Stimulated activated CD8-positive, alpha-beta memory T cell treated with anti-CD3 and anti-CD28 coated beads, Interleukin-4, amount 100 ng/mL, for 1 hour (primary cell): ENCODE measurements at regions not wholly inside any gene's neighbourhood (a gene's known extent, or its start where the extent isn't known, plus 50 kb on each side); places are given as distances from the start of the nearest gene placed in this dataset.

Source experiments
- DNase-seq, 2 donors: peaks; one replicate each; pipeline ENCODE4 v3.0.0-alpha.2; 2020; ENCODE audit warnings: low read depth in 2 of 2, low spot score in 1 of 2

- no peak for DNase-seq
These were observed 83.0 kb downstream of the CXCL12 start for GRCh38 chr10:44301781-44302355.

- no peak for DNase-seq
These were observed 83.9 kb downstream of the CXCL12 start for GRCh38 chr10:44300666-44301649.

GRCh38 chr10:44298713-44299112 lies 86.2 kb downstream of the CXCL12 start:
- no peak for DNase-seq

- no peak for DNase-seq
These were observed 86.9 kb downstream of the CXCL12 start for GRCh38 chr10:44297963-44298362.

- no peak for DNase-seq
These were observed 89.2 kb downstream of the CXCL12 start for GRCh38 chr10:44295644-44296241.

- no peak for DNase-seq
These were observed 90.0 kb downstream of the CXCL12 start for GRCh38 chr10:44294726-44295412.

GRCh38 chr10:44293842-44294241 lies 91.1 kb downstream of the CXCL12 start:
- DNase-seq, result no peak

- DNase-seq, result no peak
These were observed 91.6 kb downstream of the CXCL12 start for GRCh38 chr10:44293306-44293778.

GRCh38 chr10:44292390-44293002 lies 92.4 kb downstream of the CXCL12 start:
- DNase-seq, result no peak

GRCh38 chr10:44291091-44291490 lies 93.8 kb downstream of the CXCL12 start:
- DNase-seq, result no peak

- DNase-seq, result no peak
These were observed 95.8 kb downstream of the CXCL12 start for GRCh38 chr10:44289125-44289524.

GRCh38 chr10:44287408-44287807 lies 97.5 kb downstream of the CXCL12 start:
- no peak for DNase-seq

- no peak for DNase-seq
These were observed 100.5 kb downstream of the CXCL12 start for GRCh38 chr10:44284198-44285084.

GRCh38 chr10:44282626-44283300 lies 102.1 kb downstream of the CXCL12 start:
- no peak for DNase-seq

GRCh38 chr10:44281662-44282061 lies 103.2 kb downstream of the CXCL12 start:
- DNase-seq, result no peak

GRCh38 chr10:44281089-44281613 lies 103.7 kb downstream of the CXCL12 start:
- DNase-seq, result no peak

GRCh38 chr10:44280226-44281014 lies 104.5 kb downstream of the CXCL12 start:
- DNase-seq, result no peak

GRCh38 chr10:44279426-44280126 lies 105.3 kb downstream of the CXCL12 start:
- no peak for DNase-seq
